Adrenal gland (tissue), 9 donors: ENCODE measurements at regions not wholly inside any gene's neighbourhood (a gene's known extent, or its start where the extent isn't known, plus 50 kb on each side); places are given as distances from the start of the nearest gene placed in this dataset.
A peak's percentile ranks its signal among the peaks of the same experiment; 100 is the strongest.
"Not testable (repeated sequence)": the region's sequence is repeated elsewhere in the genome, so short reads cannot be mapped to it uniquely, and the experiment has no call there.

ENCODE experiments used
- DNase-seq, 7 donors: peaks; one replicate each; pipeline ENCODE4 v3.0.0-alpha.2; 2019 to 2020
- H3K27ac ChIP-seq, 5 donors: fragments of 200-600 bp; sonication (generic) in 4 of 5; 1 replicate in 3 of 5; 2 replicates in 2 of 5; pipeline versions ENCODE4 v1.5.1 to v1.8.0; 2016 to 2020; ENCODE audit warnings: mild to moderate bottlenecking in 1 of 5
- H3K27me3 ChIP-seq: fragments of 200-600 bp; 2 replicates; pipeline ENCODE4 v1.8.0; 2021
- H3K36me3 ChIP-seq, 2 donors: fragments of 200-600 bp; replicated peaks in 1 of 2; 1 replicate in 1 of 2; 2 replicates in 1 of 2; pipeline versions ENCODE4 v1.5.1 to v1.8.0; 2018 to 2022
- H3K4me1 ChIP-seq, 2 donors: fragments of 200-600 bp; replicated peaks in 1 of 2; 1 replicate in 1 of 2; 2 replicates in 1 of 2; pipeline versions ENCODE4 v1.5.1 to v1.8.0; 2018 to 2021
- H3K4me3 ChIP-seq, 4 donors: fragments of 200-600 bp; sonication (generic) in 3 of 4; one replicate each; pipeline ENCODE4 v1.5.1; 2016 to 2018
- H3K9me3 ChIP-seq, 3 donors: fragments of 200-600 bp; sonication (generic) in 1 of 3; replicated peaks in 1 of 3; 1 replicate in 2 of 3; 2 replicates in 1 of 3; pipeline versions ENCODE4 v1.5.1 to v1.8.0; 2016 to 2021
- CTCF ChIP-seq, 6 experiments: fragments of 450-650 bp in 4 of 6; fragments of 200-600 bp in 2 of 6; sonication (generic) in 1 of 6; IDR thresholded peaks; 1 replicate in 5 of 6; 2 replicates in 1 of 6; pipeline versions ENCODE4 v1.5.1 to v1.8.0; 2016 to 2021; ENCODE audit warnings: antibody characterized with exemption in 6 of 6, mild to moderate bottlenecking in 2 of 6, moderate library complexity in 1 of 6
- POLR2A ChIP-seq, 2 donors: fragments of 450-650 bp; IDR thresholded peaks; one replicate each; pipeline ENCODE4 v1.6.1; 2017; ENCODE audit warnings: antibody characterized with exemption in 2 of 2, mild to moderate bottlenecking in 2 of 2, moderate library complexity in 1 of 2
- WGBS, 4 donors: extraction: QIAGEN DNeasy Blood & Tissue Kit in 2 of 4; methylation state at CpG; one replicate each; pipeline versions ENCODE4 v1.1.5 to v1.1.7; 2013 to 2017; 5-methylcytosine and 5-hydroxymethylcytosine counted together
- intact Hi-C, 2 donors: fragments of 100-400 bp; cut with DNase I; formaldehyde crosslinking; loops; one replicate each; pipeline versions ENCODE4 v1.14.1 to v1.15.0; 2022 to 2023
- donor health status: healthy with polysubstance abuse.
- donor health status: Bipolar disorder and iron deficiency.
- donor health status: DM: yes; HTN: yes; CAD: no.
- donor health status: DM: no; HTN: no; CAD: no.
- donor health status: DM: no; HTN: no; CAD: no.

GRCh38 chr22:19658057-19658966 lies 56.0 kb upstream of the SEPTIN5 start:
- H3K27ac ChIP-seq, result no peak overlapping the region
- H3K27me3 ChIP-seq, result no peaks in the 10 kb centered on the region
- peaks cover 0 to 2% of the 10 kb centered on the region in 2 donors for H3K4me1 ChIP-seq
- no peaks in the 10 kb centered on the region for H3K9me3 ChIP-seq
- TF ChIP-seq POLR2A (IDR thresholded peaks at IDR 0.05), result no peak
- TF ChIP-seq CTCF (IDR thresholded peaks at IDR 0.05), result no peak
- WGBS, 4 donors, result 94 to 100% (median 96%) methylated on average over 6 to 10 of the region's 10 CpGs
- intact Hi-C loops, result no loop called here
- peak in 1 of 7 donors; percentile 25 for DNase-seq
- no peak overlapping the region for H3K4me3 ChIP-seq
- no peaks in the 10 kb centered on the region for H3K36me3 ChIP-seq

GRCh38 chr22:19658967-19659804 lies 55.1 kb upstream of the SEPTIN5 start:
- H3K4me3 ChIP-seq, result no peak overlapping the region
- TF ChIP-seq POLR2A (IDR thresholded peaks at IDR 0.05) (no peak), CTCF (IDR thresholded peaks at IDR 0.05) (no peak)
- DNase-seq, result peak in 1 of 7 donors; percentile 44
- no peaks in the 10 kb centered on the region for H3K9me3 ChIP-seq
- peaks cover 5 to 11% of the 10 kb centered on the region in 2 donors for H3K4me1 ChIP-seq
- H3K36me3 ChIP-seq, result no peaks in the 10 kb centered on the region
- 92 to 100% (median 96%) methylated on average over 2 to 8 of the region's 8 CpGs for WGBS, 4 donors
- no peak overlapping the region for H3K27ac ChIP-seq
- intact Hi-C loops, result no loop called here
- H3K27me3 ChIP-seq, result no peaks in the 10 kb centered on the region

DNA sequence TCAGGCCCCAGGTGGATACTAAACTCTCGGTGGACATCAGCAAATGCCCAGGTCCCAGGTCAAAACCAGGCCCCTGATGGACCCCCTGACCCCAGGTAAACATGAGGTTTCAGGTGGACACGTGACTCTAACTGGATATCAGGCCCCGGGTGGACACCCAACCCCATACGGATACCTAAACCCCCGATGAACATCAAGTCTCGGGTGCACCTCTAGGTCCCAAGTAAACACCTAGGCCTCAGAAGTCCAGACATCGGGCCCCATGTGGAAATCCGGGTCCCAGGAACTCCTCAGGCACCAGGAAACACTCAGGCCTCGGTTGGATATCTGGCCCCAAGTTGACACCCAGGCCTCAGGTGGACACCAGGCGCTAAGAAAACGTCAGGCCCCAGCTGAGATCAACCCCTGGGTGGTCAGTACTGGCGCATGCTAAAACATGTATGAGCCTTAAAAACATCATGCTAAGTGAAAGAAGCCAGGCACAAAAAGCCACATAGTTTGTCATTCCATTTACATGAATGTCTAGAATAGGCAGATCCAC lies 54.4 kb upstream of the SEPTIN5 start:
- no peaks in the 10 kb centered on the region for H3K9me3 ChIP-seq
- intact Hi-C loops, result no loop called here
- no peak overlapping the region for H3K27ac ChIP-seq
- peaks cover 5 to 14% of the 10 kb centered on the region in 2 donors for H3K4me1 ChIP-seq
- peak in 1 of 7 donors; percentile 29 for DNase-seq
- TF ChIP-seq CTCF (IDR thresholded peaks at IDR 0.05) (no peak), POLR2A (IDR thresholded peaks at IDR 0.05) (no peak)
- H3K27me3 ChIP-seq, result no peaks in the 10 kb centered on the region
- H3K4me3 ChIP-seq, result no peak overlapping the region
- H3K36me3 ChIP-seq, result no peaks in the 10 kb centered on the region
- 96 to 98% (median 97%) methylated on average over 4 to 12 of the region's 12 CpGs for WGBS, 4 donors

DNA sequence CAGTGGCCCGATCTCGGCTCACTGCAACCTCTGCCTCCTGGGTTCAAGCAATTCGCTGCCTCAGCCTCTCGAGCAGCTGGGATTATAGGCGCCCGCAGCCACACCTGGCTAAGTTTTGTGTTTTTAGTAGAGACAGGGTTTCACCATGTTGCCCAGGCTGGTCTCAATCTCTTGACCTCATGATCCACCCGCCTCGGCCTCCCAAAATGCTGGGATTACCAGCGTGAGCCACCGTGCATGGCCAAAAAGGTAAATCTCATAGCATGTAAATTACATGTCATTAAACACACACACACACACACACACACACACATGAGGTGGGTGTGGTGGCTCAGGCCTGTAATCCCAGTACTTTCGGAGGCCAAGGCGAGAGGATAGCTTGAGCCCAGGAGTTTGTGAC lies 53.7 kb upstream of the SEPTIN5 start:
- H3K27ac ChIP-seq, H3K27me3 ChIP-seq, intact Hi-C loops, H3K36me3 ChIP-seq, H3K4me3 ChIP-seq, H3K9me3 ChIP-seq: not testable (repeated sequence)
- peaks cover 5 to 14% of the 10 kb centered on the region in 2 donors for H3K4me1 ChIP-seq
- 87 to 96% (median 89%) methylated on average over 12 of the region's 12 CpGs for WGBS, 4 donors
- peak in 1 of 7 donors; percentile 14 for DNase-seq
